ENCODE measurements at regions not wholly inside any gene's neighbourhood (a gene's known extent, or its start where the extent isn't known, plus 50 kb on each side); places are given as distances from the start of the nearest gene placed in this dataset.

GRCh38 chr4:25486171-25486570 is 109.1 kb downstream of the ANAPC4 start:
- no peak for TF ChIP-seq CTCF (conservative IDR thresholded peaks at IDR 0.05 in 1 of 2, IDR thresholded peaks at IDR 0.05 in 1 of 2; ENCODE audit: extremely low read depth in 1 of 2, insufficient read depth in 1 of 2, low read depth in 1 of 2, low read length in 2 of 2)
- TF ChIP-seq EZH2 (IDR thresholded peaks at IDR 0.05; ENCODE audit: borderline replicate concordance, low read length), result no peak
